ENCODE measurements at regions not wholly inside any gene's neighbourhood (a gene's known extent, or its start where the extent isn't known, plus 50 kb on each side); places are given as distances from the start of the nearest gene placed in this dataset.
A peak's percentile ranks its signal among the peaks of the same experiment; 100 is the strongest.
"Not testable (repeated sequence)": the region's sequence is repeated elsewhere in the genome, so short reads cannot be mapped to it uniquely, and the experiment has no call there.

DNA sequence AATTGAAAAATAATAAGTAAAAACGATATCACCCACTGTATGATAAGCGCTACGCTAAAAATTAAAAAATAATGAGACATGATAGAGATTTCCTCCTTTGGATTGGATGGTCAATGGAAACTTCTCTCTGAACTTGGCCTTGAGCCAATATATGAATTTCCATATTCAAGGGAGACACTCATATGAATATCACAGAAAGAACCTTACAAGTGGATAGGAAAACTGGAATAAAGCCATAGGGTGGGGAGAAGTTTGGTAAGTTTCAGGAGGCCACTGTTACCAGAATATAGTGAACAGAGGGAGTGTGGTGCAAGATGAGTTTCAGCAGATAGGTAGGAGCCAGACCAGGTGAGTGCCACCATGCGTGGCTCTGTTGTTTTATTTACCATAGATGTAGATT, 147.2 kb downstream of the SEM1 start:
- DNase-seq: no peak

DNA sequence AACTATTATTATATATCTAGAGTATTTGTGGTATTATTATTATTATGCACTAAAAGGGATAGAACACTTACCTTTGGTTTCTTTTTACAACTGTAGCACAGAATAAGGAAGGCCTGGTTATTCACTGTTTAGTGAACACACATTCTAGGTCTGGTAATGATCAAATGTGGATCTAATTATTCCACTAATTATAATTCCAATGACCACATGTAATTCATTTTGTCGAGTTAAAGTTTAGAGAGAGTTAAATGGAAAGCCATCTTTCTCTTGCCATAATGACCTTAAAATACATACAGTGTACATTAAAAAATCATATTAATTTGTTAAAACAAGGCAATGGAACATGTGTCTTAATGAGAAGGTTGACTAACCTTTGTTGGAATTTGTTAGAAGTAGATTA, 147.8 kb downstream of the SEM1 start:
- DNase-seq: no peak
- intact Hi-C loops (cut with DNase I): no loop called here

More for the DNA sequence above, 147.2 kb downstream of the SEM1 start:
- intact Hi-C loops (cut with DNase I): no loop called here

DNA sequence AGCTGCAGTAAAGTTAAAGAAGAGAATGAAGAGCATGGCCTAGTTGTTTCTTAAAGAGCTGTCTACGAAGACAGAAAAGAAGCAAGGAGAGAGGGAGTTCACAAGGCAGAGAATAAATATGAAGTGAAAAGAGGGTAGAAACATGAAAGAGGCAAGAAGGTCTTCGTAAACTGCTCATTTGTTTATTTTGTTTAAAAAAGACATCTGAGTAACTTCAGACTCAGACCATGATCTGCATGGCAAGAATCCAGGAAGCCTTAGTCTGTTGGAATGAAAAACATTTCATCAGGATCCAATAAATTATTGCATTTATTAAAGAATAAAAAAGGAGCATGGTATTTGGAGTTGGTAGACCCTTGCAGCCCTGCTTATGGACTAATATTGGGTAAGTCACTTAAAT, 151.1 kb downstream of the SEM1 start:
- no peak for DNase-seq
- intact Hi-C loops (cut with DNase I): no loop called here

DNA sequence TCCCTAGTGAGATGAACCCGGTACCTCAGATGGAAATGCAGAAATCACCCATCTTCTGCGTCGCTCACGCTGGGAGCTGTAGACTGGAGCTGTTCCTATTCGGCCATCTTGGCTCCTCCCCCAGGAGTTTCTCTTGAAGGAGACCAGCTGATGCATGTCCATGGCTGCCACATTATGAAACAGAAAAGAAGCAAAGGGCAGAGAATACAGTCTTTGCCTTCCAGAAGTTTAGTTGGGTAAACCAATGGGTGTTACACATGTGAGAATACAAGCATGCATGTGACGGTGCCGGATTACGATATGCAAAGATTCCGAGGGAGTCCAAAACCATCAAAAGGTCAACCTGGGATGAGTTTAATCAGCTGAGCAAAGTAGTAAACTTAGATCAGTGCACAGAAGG, 151.6 kb downstream of the SEM1 start:
- intact Hi-C loops (cut with DNase I): no loop called here

DNA sequence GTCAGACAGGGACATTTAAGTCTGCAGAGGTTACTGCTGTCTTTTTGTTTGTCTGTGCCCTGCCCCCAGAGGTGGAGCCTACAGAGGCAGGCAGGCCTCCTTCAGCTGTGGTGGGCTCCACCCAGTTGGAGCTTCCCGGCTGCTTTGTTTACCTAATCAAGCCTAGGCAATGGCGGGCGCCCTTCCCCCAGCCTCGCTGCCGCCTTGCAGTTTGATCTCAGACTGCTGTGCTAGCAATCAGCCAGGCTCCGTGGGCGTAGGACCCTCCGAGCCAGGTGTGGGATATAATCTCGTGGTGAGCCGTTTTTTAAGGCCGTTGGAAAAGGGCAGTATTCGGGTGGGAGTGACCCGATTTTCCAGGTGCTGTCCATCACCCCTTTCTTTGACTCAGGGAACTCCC, 152.0 kb downstream of the SEM1 start:
- DNase-seq; intact Hi-C loops (cut with DNase I): not testable (repeated sequence)

More for the DNA sequence above, 151.6 kb downstream of the SEM1 start:
- no peak for DNase-seq

DNA sequence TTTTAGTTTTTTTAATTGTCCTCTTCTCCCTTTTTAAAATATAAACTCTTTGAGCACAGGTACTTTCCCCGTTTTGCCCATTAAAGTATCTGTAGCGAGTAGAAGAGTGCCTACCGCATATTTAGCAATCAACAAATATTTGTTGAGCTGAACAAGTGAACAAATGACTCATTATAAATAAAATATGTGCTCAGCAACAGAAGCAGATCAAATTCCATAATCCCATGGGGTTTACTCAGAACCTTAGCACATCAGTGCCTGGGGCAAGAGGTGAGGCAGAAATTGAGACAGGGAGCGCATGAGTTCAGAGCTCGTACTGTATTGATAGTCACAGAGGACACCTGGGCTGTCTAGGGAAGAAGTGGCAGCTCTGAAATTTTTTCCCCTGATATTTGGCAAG, 161.0 kb downstream of the SEM1 start:
- no peak for DNase-seq
- intact Hi-C loops (cut with DNase I): no loop called here

- intact Hi-C loops (cut with DNase I): no loop called here
- no peak for DNase-seq
These were observed 162.3 kb downstream of the SEM1 start for GRCh38 chr7:96547371-96547811.

DNA sequence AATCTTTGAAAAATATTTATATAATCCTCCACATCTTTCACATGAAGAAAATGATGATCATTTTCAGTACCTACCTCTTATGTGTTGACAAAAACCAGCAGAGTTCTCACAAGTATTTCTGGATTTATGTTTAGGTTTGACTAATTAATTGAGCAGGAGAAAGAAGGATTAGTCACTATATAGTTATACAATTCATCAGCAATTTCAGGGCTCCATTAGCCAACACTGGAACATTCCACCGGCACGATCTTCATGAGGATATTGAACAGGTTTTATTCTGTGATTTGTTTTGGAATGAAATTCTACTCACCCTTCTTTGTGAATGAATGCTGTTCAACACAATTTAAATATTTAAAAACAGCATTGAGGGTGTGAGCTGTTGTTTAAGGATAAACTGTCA, 163.2 kb downstream of the SEM1 start:
- intact Hi-C loops (cut with DNase I): no loop called here
- no peak for DNase-seq

- intact Hi-C loops (cut with DNase I): no loop called here
- DNase-seq: no peak
These were observed 170.2 kb downstream of the SEM1 start for GRCh38 chr7:96539471-96539870.

GRCh38 chr7:96538632-96539031, 171.0 kb downstream of the SEM1 start:
- no peak for DNase-seq
- intact Hi-C loops (cut with DNase I): no loop called here

GRCh38 chr7:96534221-96534620, 175.4 kb downstream of the SEM1 start:
- intact Hi-C loops (cut with DNase I): no loop called here
- no peak for DNase-seq

GRCh38 chr7:96532428-96532935, 177.2 kb downstream of the SEM1 start:
- intact Hi-C loops (cut with DNase I): no loop called here
- DNase-seq: no peak

DNA sequence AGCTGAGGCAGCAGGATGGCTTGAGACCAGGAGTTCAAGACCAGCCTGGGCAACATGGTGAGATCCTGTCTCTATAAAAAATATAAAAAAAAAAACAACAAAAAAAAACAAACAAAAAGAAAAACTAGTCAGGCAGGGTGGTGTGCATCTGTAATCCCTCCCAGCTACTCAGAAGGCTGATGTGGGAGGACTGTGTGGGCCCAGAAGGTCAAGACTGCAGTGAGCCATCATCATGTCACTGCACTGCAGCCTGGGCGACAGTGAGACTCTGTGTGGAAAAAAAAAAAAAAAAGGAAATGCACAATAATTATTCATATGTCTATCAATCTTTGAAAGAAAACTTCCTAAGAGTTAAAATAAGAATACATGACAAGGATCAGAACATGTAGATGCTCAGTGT, 178.3 kb downstream of the SEM1 start:
- intact Hi-C loops (cut with DNase I): no loop called here
- no peak for DNase-seq

GRCh38 chr7:96530786-96531185, 178.9 kb downstream of the SEM1 start:
- intact Hi-C loops (cut with DNase I): no loop called here
- DNase-seq: no peak

- intact Hi-C loops (cut with DNase I): no loop called here
- no peak for DNase-seq
These were observed 182.4 kb downstream of the SEM1 start for GRCh38 chr7:96527133-96527827.

GRCh38 chr7:96526496-96526895, 183.2 kb downstream of the SEM1 start:
- intact Hi-C loops (cut with DNase I): no loop called here
- DNase-seq: peak in 5 of 10 donors; percentile 11 to 72 (median 35)

DNA sequence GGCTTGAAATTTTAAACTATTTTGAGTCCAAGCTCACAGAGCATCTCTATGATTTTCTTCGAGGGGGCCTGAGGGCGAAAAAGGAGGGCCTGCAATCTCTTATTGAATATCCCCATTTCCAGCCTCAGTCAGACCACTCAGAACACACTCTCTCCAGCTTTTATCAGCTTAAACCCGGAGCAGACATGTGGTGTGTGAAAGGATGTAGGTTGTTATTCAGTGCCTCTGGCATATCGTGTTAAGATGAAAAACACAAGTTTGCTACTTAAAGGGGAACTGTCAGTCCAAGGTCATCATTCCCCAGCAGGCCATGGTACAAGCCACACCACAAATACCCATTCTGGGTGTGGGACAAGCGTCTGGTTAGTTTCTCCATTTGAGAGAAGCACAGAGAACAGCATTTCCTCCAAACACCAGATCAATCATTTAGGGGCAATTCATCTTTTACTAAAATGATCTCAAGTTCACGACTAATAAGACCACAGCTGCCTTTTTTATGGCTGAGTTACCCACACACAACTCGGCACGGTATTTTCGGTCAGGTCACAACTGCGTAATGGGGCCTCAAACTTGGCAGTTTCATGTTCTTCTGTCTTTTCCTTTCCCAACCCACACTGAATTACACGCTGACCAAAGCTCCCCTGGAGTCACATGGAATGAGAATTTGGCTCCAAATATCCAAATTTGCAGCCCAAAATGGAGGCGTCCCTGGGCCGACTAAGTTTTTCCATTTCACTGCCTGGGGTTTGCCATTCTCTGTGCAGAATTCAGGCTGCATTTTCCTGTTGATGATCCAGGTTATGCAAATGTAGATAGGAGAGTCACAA, 188.4 kb downstream of the SEM1 start:
- intact Hi-C loops (cut with DNase I): no loop called here
- peak in 1 of 10 donors; percentile 46 for DNase-seq

DNA sequence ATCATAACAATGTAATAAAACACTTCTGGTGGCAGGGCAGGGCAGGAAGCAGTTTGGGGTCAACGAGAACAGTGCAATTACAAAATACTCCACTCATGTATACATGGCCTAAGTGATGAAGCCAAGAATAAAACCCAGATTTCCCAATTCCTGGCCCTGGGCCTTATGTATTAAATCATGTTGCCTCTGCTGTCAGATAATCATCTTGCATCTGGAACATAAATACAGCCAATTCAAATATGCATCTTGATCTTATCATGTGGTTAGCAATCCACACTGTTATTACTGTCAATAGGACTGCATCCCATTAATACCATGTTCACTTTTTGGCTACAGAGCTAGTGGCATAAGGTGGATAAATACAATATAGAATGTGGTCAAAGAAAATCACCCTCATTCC, 186.5 kb upstream of the SLC25A13 start:
- intact Hi-C loops (cut with DNase I): no loop called here
- DNase-seq: no peak

- intact Hi-C loops (cut with DNase I): no loop called here
- DNase-seq: no peak
These were observed 181.7 kb upstream of the SLC25A13 start for GRCh38 chr7:96503597-96503996.

DNA sequence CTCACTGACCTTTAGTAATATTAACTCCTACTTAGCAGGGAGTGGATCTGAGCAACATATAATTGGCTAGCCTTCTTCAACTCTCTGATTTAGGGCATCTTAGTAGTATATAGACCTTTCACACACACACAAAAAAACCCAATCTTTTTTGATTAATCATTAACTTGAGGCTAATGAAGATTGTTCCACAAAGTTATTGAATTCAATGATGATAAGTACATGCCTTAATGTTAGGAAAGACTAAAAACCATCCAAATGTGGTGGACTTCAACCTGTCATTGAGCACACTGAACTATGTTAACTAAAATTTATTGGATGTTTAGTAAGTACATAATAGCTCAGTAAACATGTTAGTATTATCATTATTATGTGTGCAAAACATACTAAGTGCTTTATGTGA, 179.4 kb upstream of the SLC25A13 start:
- no peak for DNase-seq
- intact Hi-C loops (cut with DNase I): no loop called here

DNA sequence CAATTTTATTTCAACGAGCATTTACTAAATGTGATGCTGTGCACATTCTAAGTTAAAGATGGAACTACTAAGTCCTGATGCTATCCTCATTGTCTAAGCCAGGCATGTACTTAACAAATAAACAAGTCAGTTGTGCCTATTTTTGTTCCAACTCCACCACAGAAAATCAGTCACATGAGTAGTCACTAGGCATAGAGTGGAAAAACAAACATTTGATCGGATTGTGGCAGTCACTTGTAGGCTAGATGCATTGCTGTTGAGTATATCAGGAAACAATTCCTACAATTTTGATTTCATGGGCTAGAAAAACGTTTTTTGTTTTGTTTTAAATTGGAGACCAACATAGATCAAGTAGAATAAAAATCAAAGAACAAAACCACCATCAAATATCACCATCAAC, 177.6 kb upstream of the SLC25A13 start:
- DNase-seq: no peak
- intact Hi-C loops (cut with DNase I): no loop called here

GRCh38 chr7:96497567-96497966, 175.7 kb upstream of the SLC25A13 start:
- intact Hi-C loops (cut with DNase I): no loop called here
- DNase-seq: no peak
